ENCODE measurements at regions not wholly inside any gene's neighbourhood (a gene's known extent, or its start where the extent isn't known, plus 50 kb on each side); places are given as distances from the start of the nearest gene placed in this dataset.

- no peak for DNase-seq (ENCODE audit: low read depth)
- H3K4me3 ChIP-seq (ENCODE audit: low read length), result no peak overlapping the region
- TF ChIP-seq CTCF (conservative IDR thresholded peaks at IDR 0.05; ENCODE audit: low read depth, low read length), result no peak
Observed at GRCh38 chr20:2212456-2213015, 83.3 kb upstream of the TGM3 start.

GRCh38 chr20:2213401-2213800, 82.4 kb upstream of the TGM3 start:
- TF ChIP-seq CTCF (conservative IDR thresholded peaks at IDR 0.05; ENCODE audit: low read depth, low read length), result no peak
- H3K4me3 ChIP-seq (ENCODE audit: low read length), result no peak overlapping the region
- DNase-seq (ENCODE audit: low read depth), result no peak

GRCh38 chr20:2217857-2218539, 77.8 kb upstream of the TGM3 start:
- no peak overlapping the region for H3K4me3 ChIP-seq (ENCODE audit: low read length)
- no peak for DNase-seq (ENCODE audit: low read depth)

GRCh38 chr20:2219481-2220006, 76.3 kb upstream of the TGM3 start:
- TF ChIP-seq CTCF (conservative IDR thresholded peaks at IDR 0.05; ENCODE audit: low read depth, low read length), result no peak
- DNase-seq (ENCODE audit: low read depth), result no peak
- H3K4me3 ChIP-seq (ENCODE audit: low read length), result no peak overlapping the region

More at GRCh38 chr20:2217857-2218539, 77.8 kb upstream of the TGM3 start:
- no peak for TF ChIP-seq CTCF (conservative IDR thresholded peaks at IDR 0.05; ENCODE audit: low read depth, low read length)

GRCh38 chr20:2220298-2220697, 75.5 kb upstream of the TGM3 start:
- TF ChIP-seq CTCF (conservative IDR thresholded peaks at IDR 0.05; ENCODE audit: low read depth, low read length), result no peak
- DNase-seq (ENCODE audit: low read depth), result no peak
- H3K4me3 ChIP-seq (ENCODE audit: low read length), result no peak overlapping the region

- no peak for TF ChIP-seq CTCF (conservative IDR thresholded peaks at IDR 0.05; ENCODE audit: low read depth, low read length)
- no peak for DNase-seq (ENCODE audit: low read depth)
- H3K4me3 ChIP-seq (ENCODE audit: low read length), result no peak overlapping the region
Observed at GRCh38 chr20:2221921-2222320, 73.9 kb upstream of the TGM3 start.

Data from retinal pigment epithelial cell (primary cell).